Suprapubic skin (tissue), 4 donors: ENCODE measurements at regions not wholly inside any gene's neighbourhood (a gene's known extent, or its start where the extent isn't known, plus 50 kb on each side); places are given as distances from the start of the nearest gene placed in this dataset.

Experiments
- DNase-seq, 2 donors: peaks; one replicate each; pipeline ENCODE4 v3.0.0-alpha.2; 2019; ENCODE audit warnings: low spot score in 2 of 2
- H3K27ac ChIP-seq: fragments of 200-600 bp; sonication (generic); one replicate; pipeline ENCODE4 v1.5.1; 2019
- H3K27me3 ChIP-seq: fragments of 200-600 bp; sonication (generic); one replicate; pipeline ENCODE4 v1.5.1; 2019
- H3K36me3 ChIP-seq: fragments of 200-600 bp; sonication (generic); one replicate; pipeline ENCODE4 v1.5.1; 2019
- H3K4me1 ChIP-seq: fragments of 200-600 bp; sonication (generic); one replicate; pipeline ENCODE4 v1.5.1; 2019
- H3K4me3 ChIP-seq: fragments of 200-600 bp; sonication (generic); one replicate; pipeline ENCODE4 v1.5.1; 2019; ENCODE audit warnings: mild to moderate bottlenecking
- H3K9me3 ChIP-seq: fragments of 200-600 bp; sonication (generic); one replicate; pipeline ENCODE4 v1.5.1; 2019
- EP300 ChIP-seq: sonication (generic); formaldehyde crosslinking; IDR thresholded peaks from one replicate; pipeline ENCODE4 v1.6.1; 2017; ENCODE audit warnings: antibody characterized with exemption
- POLR2A ChIP-seq, 2 donors: fragments of 450-650 bp; IDR thresholded peaks; one replicate each; pipeline ENCODE4 v1.6.1; 2017; ENCODE audit warnings: antibody characterized with exemption in 2 of 2, mild to moderate bottlenecking in 2 of 2, moderate library complexity in 2 of 2
- POLR2AphosphoS5 ChIP-seq, 3 donors: sonication (generic); formaldehyde crosslinking; IDR thresholded peaks; one replicate each; pipeline ENCODE4 v1.6.1; 2017; ENCODE audit warnings: antibody characterized with exemption in 3 of 3
- WGBS: methylation state at CpG from one replicate; pipeline ENCODE4 v1.1.5; 2018; 5-methylcytosine and 5-hydroxymethylcytosine counted together
- TF ChIP-seq, protein P1 (sequence below), 2 donors: fragments of 200-600 bp in 1 of 2; fragments of 450-650 bp in 1 of 2; sonication (generic) in 1 of 2; IDR thresholded peaks; one replicate each; pipeline ENCODE4 v1.5.1; 2016 to 2019; ENCODE audit warnings: antibody characterized with exemption in 2 of 2, mild to moderate bottlenecking in 1 of 2, moderate library complexity in 1 of 2

GRCh38 chr1:170310014-170310405 lies 164.3 kb downstream of the NTMT2 start:
- peak overlapping the region; percentile 16 for H3K27ac ChIP-seq
- H3K4me3 ChIP-seq, result no peak overlapping the region
- H3K27me3 ChIP-seq, result no peaks in the 10 kb centered on the region
- WGBS, result 69% methylated on average over 1 of the region's 1 CpG
- peaks cover 8% of the 10 kb centered on the region for H3K4me1 ChIP-seq
- no peaks in the 10 kb centered on the region for H3K9me3 ChIP-seq
- TF ChIP-seq POLR2A (IDR thresholded peaks at IDR 0.05) (no peak), POLR2AphosphoS5 (IDR thresholded peaks at IDR 0.05) (no peak), EP300 (no peak)
- TF ChIP-seq, protein P1, sequence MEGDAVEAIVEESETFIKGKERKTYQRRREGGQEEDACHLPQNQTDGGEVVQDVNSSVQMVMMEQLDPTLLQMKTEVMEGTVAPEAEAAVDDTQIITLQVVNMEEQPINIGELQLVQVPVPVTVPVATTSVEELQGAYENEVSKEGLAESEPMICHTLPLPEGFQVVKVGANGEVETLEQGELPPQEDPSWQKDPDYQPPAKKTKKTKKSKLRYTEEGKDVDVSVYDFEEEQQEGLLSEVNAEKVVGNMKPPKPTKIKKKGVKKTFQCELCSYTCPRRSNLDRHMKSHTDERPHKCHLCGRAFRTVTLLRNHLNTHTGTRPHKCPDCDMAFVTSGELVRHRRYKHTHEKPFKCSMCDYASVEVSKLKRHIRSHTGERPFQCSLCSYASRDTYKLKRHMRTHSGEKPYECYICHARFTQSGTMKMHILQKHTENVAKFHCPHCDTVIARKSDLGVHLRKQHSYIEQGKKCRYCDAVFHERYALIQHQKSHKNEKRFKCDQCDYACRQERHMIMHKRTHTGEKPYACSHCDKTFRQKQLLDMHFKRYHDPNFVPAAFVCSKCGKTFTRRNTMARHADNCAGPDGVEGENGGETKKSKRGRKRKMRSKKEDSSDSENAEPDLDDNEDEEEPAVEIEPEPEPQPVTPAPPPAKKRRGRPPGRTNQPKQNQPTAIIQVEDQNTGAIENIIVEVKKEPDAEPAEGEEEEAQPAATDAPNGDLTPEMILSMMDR (IDR thresholded peaks at IDR 0.05), result no peak
- no peaks in the 10 kb centered on the region for H3K36me3 ChIP-seq
- no peak for DNase-seq

GRCh38 chr1:170310951-170311350 lies 165.2 kb downstream of the NTMT2 start:
- TF ChIP-seq POLR2A (IDR thresholded peaks at IDR 0.05), result no peak
- TF ChIP-seq, protein P1 (IDR thresholded peaks at IDR 0.05), result no peak
- TF ChIP-seq POLR2AphosphoS5 (IDR thresholded peaks at IDR 0.05), result no peak
- no peak for TF ChIP-seq EP300
- Histone ChIP-seq H3K4me1 (peaks cover 8% of the 10 kb centered on the region), H3K4me3 (no peak overlapping the region), H3K9me3 (no peaks in the 10 kb centered on the region), H3K27me3 (no peaks in the 10 kb centered on the region), H3K36me3 (no peaks in the 10 kb centered on the region), H3K27ac (peak overlapping the region; percentile 43)
- no peak for DNase-seq
- WGBS, result 79% methylated on average over 1 of the region's 1 CpG

DNA sequence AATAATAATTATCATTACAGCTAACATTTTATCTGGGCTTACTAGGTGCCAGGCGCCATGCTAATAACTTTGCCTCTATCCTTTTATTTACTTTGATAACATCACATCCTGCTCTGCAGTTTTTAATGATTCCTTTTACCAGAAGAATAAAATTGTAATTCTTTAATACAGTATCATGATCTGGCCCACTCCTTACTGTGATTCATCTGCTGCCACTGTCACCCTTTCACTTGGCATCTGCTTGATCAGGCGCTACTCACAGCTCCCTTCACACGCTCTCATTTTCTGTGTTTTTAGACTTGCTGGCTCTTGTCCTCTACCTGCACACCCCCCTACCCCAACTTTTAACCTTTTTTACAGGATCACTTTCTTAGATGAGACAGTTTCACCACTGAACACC lies 167.5 kb downstream of the NTMT2 start:
- Histone ChIP-seq H3K36me3 (no peaks in the 10 kb centered on the region), H3K4me3 (no peak overlapping the region), H3K9me3 (no peaks in the 10 kb centered on the region), H3K27me3 (no peaks in the 10 kb centered on the region), H3K27ac (no peak overlapping the region), H3K4me1 (peaks cover 8% of the 10 kb centered on the region)
- DNase-seq, result no peak
- TF ChIP-seq POLR2AphosphoS5 (IDR thresholded peaks at IDR 0.05) (no peak), EP300 (no peak), POLR2A (IDR thresholded peaks at IDR 0.05) (no peak)
- TF ChIP-seq, protein P1 (IDR thresholded peaks at IDR 0.05), result no peak
- 71% methylated on average over 3 of the region's 3 CpGs for WGBS

- H3K27ac ChIP-seq, result no peak overlapping the region
- DNase-seq, result no peak
Observed at GRCh38 chr1:170316270-170316669, 170.5 kb downstream of the NTMT2 start.

GRCh38 chr1:170318141-170318540 lies 172.4 kb downstream of the NTMT2 start:
- DNase-seq, result no peak
- 79% methylated on average over 1 of the region's 1 CpG for WGBS
- Histone ChIP-seq H3K36me3 (no peaks in the 10 kb centered on the region), H3K27ac (no peak overlapping the region), H3K9me3 (no peaks in the 10 kb centered on the region), H3K27me3 (no peaks in the 10 kb centered on the region), H3K4me3 (no peak overlapping the region), H3K4me1 (no peaks in the 10 kb centered on the region)
- TF ChIP-seq, protein P1 (IDR thresholded peaks at IDR 0.05), result no peak
- no peak for TF ChIP-seq POLR2A (IDR thresholded peaks at IDR 0.05)

More at GRCh38 chr1:170316270-170316669, 170.5 kb downstream of the NTMT2 start:
- Histone ChIP-seq H3K4me1 (no peaks in the 10 kb centered on the region), H3K9me3 (no peaks in the 10 kb centered on the region), H3K27me3 (no peaks in the 10 kb centered on the region), H3K36me3 (no peaks in the 10 kb centered on the region), H3K4me3 (no peak overlapping the region)
- 76% methylated on average over 5 of the region's 5 CpGs for WGBS
- TF ChIP-seq, protein P1 (IDR thresholded peaks at IDR 0.05), result no peak
- TF ChIP-seq EP300 (no peak), POLR2A (IDR thresholded peaks at IDR 0.05) (no peak), POLR2AphosphoS5 (IDR thresholded peaks at IDR 0.05) (no peak)
